ENCODE measurements at regions not wholly inside any gene's neighbourhood (a gene's known extent, or its start where the extent isn't known, plus 50 kb on each side); places are given as distances from the start of the nearest gene placed in this dataset.
A peak's percentile ranks its signal among the peaks of the same experiment; 100 is the strongest.

GRCh38 chr2:180523621-180524340 is 456.6 kb upstream of the UBE2E3 start:
- Histone ChIP-seq H3F3A (ENCODE audit: insufficient read depth, low read depth) (peaks cover 7% of the 10 kb centered on the region), H3K9me3 (ENCODE audit: insufficient read depth, low read depth) (peaks cover 29% of the 10 kb centered on the region), H3K9me2 (ENCODE audit: insufficient read depth) (no peaks in the 10 kb centered on the region), H4K20me1 (ENCODE audit: insufficient read depth) (no peaks in the 10 kb centered on the region), H2AFZ (0 out of 2 replicates have a peak overlapping the region, but pooled peaks have one; percentile 25), H3K27ac (peak overlapping the region; percentile 66), H3K79me2 (ENCODE audit: low read depth) (no peaks in the 10 kb centered on the region), H3K4me1 (replicated peaks; ENCODE audit: insufficient read depth) (peaks cover 49% of the 10 kb centered on the region), H3K4me3 (no peak overlapping the region), H3K36me3 (ENCODE audit: low read depth) (no peaks in the 10 kb centered on the region), H3K27me3 (ENCODE audit: insufficient read depth, low read depth) (no peaks in the 10 kb centered on the region), H3K4me2 (peak overlapping the region; percentile 39; the same call in 1 of the 2 replicates)
- BruUV-seq (replicated peaks) = no TSS peak
- TF ChIP-seq EZH2 (IDR thresholded peaks at IDR 0.05; ENCODE audit: low read depth) (no peak), CTCF (conservative IDR thresholded peaks at IDR 0.05) (no peak)
- CTCF ChIA-PET = interaction anchor here (0.8 kb wide), 1 partner anchor 535 kb away, joined by 4 read pairs; no protein-coding TSS in a partner anchor
- POLR2A ChIA-PET (ENCODE audit: unreplicated experiment) = no interaction called here
- peak; percentile 21 to 85 for DNase-seq
- intact Hi-C loops (cut with micrococcal nuclease; ENCODE audit: unreplicated experiment) = loop anchor here (5.0 to 10.0 kb wide), 2 partner anchors 104 to 551 kb away; no protein-coding TSS in a partner anchor

GRCh38 chr2:180520921-180521581 is 459.4 kb upstream of the UBE2E3 start:
- H3K4me3 ChIP-seq = no peak overlapping the region
- H3K4me2 ChIP-seq = peak overlapping the region; percentile 32
- H3F3A ChIP-seq (ENCODE audit: insufficient read depth, low read depth) = peaks cover 7% of the 10 kb centered on the region
- no peaks in the 10 kb centered on the region for H4K20me1 ChIP-seq (ENCODE audit: insufficient read depth)
- TF ChIP-seq CTCF (conservative IDR thresholded peaks at IDR 0.05) (no peak), EZH2 (IDR thresholded peaks at IDR 0.05; ENCODE audit: low read depth) (no peak)
- intact Hi-C loops (cut with micrococcal nuclease; ENCODE audit: unreplicated experiment) = loop anchor here (1.0 to 10.0 kb wide), 6 partner anchors 54 to 554 kb away; no protein-coding TSS in a partner anchor
- H3K4me1 ChIP-seq (replicated peaks; ENCODE audit: insufficient read depth) = peaks cover 55% of the 10 kb centered on the region
- DNase-seq = peak; percentile 18 to 100
- H2AFZ ChIP-seq = no peak overlapping the region
- POLR2A ChIA-PET (ENCODE audit: unreplicated experiment) = no interaction called here
- H3K9me2 ChIP-seq (ENCODE audit: insufficient read depth) = no peaks in the 10 kb centered on the region
- H3K79me2 ChIP-seq (ENCODE audit: low read depth) = no peaks in the 10 kb centered on the region
- BruUV-seq (replicated peaks) = no TSS peak
- CTCF ChIA-PET = interaction anchor here (1.3 kb wide), 1 partner anchor 395 kb away, joined by 8 read pairs; no protein-coding TSS in a partner anchor
- peaks cover 31% of the 10 kb centered on the region for H3K9me3 ChIP-seq (ENCODE audit: insufficient read depth, low read depth)
- no peaks in the 10 kb centered on the region for H3K27me3 ChIP-seq (ENCODE audit: insufficient read depth, low read depth)
- H3K36me3 ChIP-seq (ENCODE audit: low read depth) = no peaks in the 10 kb centered on the region
- peak overlapping the region; percentile 41 for H3K27ac ChIP-seq

- DNase-seq = peak in 1 of 2 experiments; percentile 27
- Histone ChIP-seq H3K27ac (no peak overlapping the region), H3K79me2 (ENCODE audit: low read depth) (no peaks in the 10 kb centered on the region), H3K9me3 (ENCODE audit: insufficient read depth, low read depth) (peaks cover 31% of the 10 kb centered on the region), H3K4me2 (peak overlapping the region; percentile 32; the same call in 1 of the 2 replicates), H3K4me1 (replicated peaks; ENCODE audit: insufficient read depth) (peaks cover 55% of the 10 kb centered on the region), H3K36me3 (ENCODE audit: low read depth) (no peaks in the 10 kb centered on the region), H3K27me3 (ENCODE audit: insufficient read depth, low read depth) (no peaks in the 10 kb centered on the region), H3F3A (ENCODE audit: insufficient read depth, low read depth) (peaks cover 7% of the 10 kb centered on the region), H4K20me1 (ENCODE audit: insufficient read depth) (no peaks in the 10 kb centered on the region), H3K9me2 (ENCODE audit: insufficient read depth) (no peaks in the 10 kb centered on the region), H2AFZ (no peak overlapping the region), H3K4me3 (no peak overlapping the region)
- BruUV-seq (replicated peaks) = no TSS peak
- no peak for TF ChIP-seq EZH2 (IDR thresholded peaks at IDR 0.05; ENCODE audit: low read depth)
- peak; percentile 48 for TF ChIP-seq CTCF (conservative IDR thresholded peaks at IDR 0.05)
- intact Hi-C loops (cut with micrococcal nuclease; ENCODE audit: unreplicated experiment) = loop anchor here (2.0 to 10.0 kb wide), 5 partner anchors 55 to 555 kb away; no protein-coding TSS in a partner anchor
- POLR2A ChIA-PET (ENCODE audit: unreplicated experiment) = interaction anchor here (0.6 kb wide), 2 partner anchors 333 to 1739 kb away, joined by 3 to 5 read pairs; no protein-coding TSS in a partner anchor
- CTCF ChIA-PET = interaction anchor here (0.5 to 1.3 kb wide), 5 partner anchors 137 to 1366 kb away, joined by 3 to 8 read pairs (median 4); partner anchors contain the start of gene UBE2E3
These were observed 460.2 kb upstream of the UBE2E3 start for GRCh38 chr2:180520206-180520605.
